HPDE6-E6E7 (cell line): ENCODE measurements at regions not wholly inside any gene's neighbourhood (a gene's known extent, or its start where the extent isn't known, plus 50 kb on each side); places are given as distances from the start of the nearest gene placed in this dataset.

Experiments
- DNase-seq: peaks from one replicate; pipeline ENCODE4 v3.0.0; 2011; ENCODE audit warnings: missing footprints; ENCODE audit errors: extremely low spot score

- no peak for DNase-seq
Observed at GRCh38 chr1:222290866-222291265, 257.0 kb downstream of the HHIPL2 start.

- DNase-seq, result peak; percentile 64
Observed at GRCh38 chr1:222288053-222288452, 259.9 kb downstream of the HHIPL2 start.

GRCh38 chr1:222286011-222286410 is 261.9 kb downstream of the HHIPL2 start:
- DNase-seq, result no peak

- DNase-seq, result no peak
Observed at GRCh38 chr1:222285526-222285925, 262.4 kb downstream of the HHIPL2 start.

GRCh38 chr1:222284466-222284865 is 263.4 kb downstream of the HHIPL2 start:
- no peak for DNase-seq

GRCh38 chr1:222283147-222283768 is 264.6 kb downstream of the HHIPL2 start:
- no peak for DNase-seq

GRCh38 chr1:222279591-222279990 is 268.3 kb downstream of the HHIPL2 start:
- no peak for DNase-seq

- no peak for DNase-seq
Observed at GRCh38 chr1:222278501-222278900, 269.4 kb downstream of the HHIPL2 start.

GRCh38 chr1:222275729-222276465 is 272.0 kb downstream of the HHIPL2 start:
- no peak for DNase-seq

- DNase-seq, result no peak
Observed at GRCh38 chr1:222275001-222275728, 272.7 kb downstream of the HHIPL2 start.

GRCh38 chr1:222266223-222267196 is 281.4 kb downstream of the HHIPL2 start:
- no peak for DNase-seq

GRCh38 chr1:222263791-222264190 is 284.1 kb downstream of the HHIPL2 start:
- DNase-seq, result no peak

- DNase-seq, result no peak
Observed at GRCh38 chr1:222257027-222257426, 290.9 kb downstream of the HHIPL2 start.

- no peak for DNase-seq
Observed at GRCh38 chr1:222256058-222256457, 291.8 kb downstream of the HHIPL2 start.

GRCh38 chr1:222252788-222253187 is 295.1 kb downstream of the HHIPL2 start:
- no peak for DNase-seq

- no peak for DNase-seq
Observed at GRCh38 chr1:222251847-222252246, 296.1 kb downstream of the HHIPL2 start.

- DNase-seq, result no peak
Observed at GRCh38 chr1:222250376-222250775, 297.5 kb downstream of the HHIPL2 start.

GRCh38 chr1:222247811-222248310 is 300.0 kb downstream of the HHIPL2 start:
- DNase-seq, result no peak

GRCh38 chr1:222247081-222247480 is 300.8 kb downstream of the HHIPL2 start:
- DNase-seq, result no peak

GRCh38 chr1:222243902-222244301 is 304.0 kb downstream of the HHIPL2 start:
- no peak for DNase-seq

- DNase-seq, result no peak
Observed at GRCh38 chr1:222242492-222242891, 305.4 kb downstream of the HHIPL2 start.
